GM19395 (cell line): ENCODE measurements at regions not wholly inside any gene's neighbourhood (a gene's known extent, or its start where the extent isn't known, plus 50 kb on each side); places are given as distances from the start of the nearest gene placed in this dataset.

Source experiments
- ATAC-seq: cut with Tn5 transposase; IDR thresholded peaks from one replicate; pipeline ENCODE4 v1.9.1; 2021; ENCODE audit warnings: mild to moderate bottlenecking, moderate library complexity; ENCODE audit not compliant: unreplicated experiment

- no peak for ATAC-seq
These were observed 486.4 kb downstream of the NPIPA7 start for GRCh38 chr16:16865374-16865773.

GRCh38 chr16:16867973-16868372 is 489.0 kb downstream of the NPIPA7 start:
- no peak for ATAC-seq

GRCh38 chr16:16868727-16869126 is 489.8 kb downstream of the NPIPA7 start:
- ATAC-seq = no peak

- ATAC-seq = no peak
These were observed 490.8 kb downstream of the NPIPA7 start for GRCh38 chr16:16869746-16870145.

- no peak for ATAC-seq
These were observed 492.3 kb downstream of the NPIPA7 start for GRCh38 chr16:16871196-16871595.

GRCh38 chr16:16877061-16877460 is 498.1 kb downstream of the NPIPA7 start:
- no peak for ATAC-seq

GRCh38 chr16:16879567-16880251 is 500.8 kb downstream of the NPIPA7 start:
- ATAC-seq = no peak

GRCh38 chr16:16881814-16882213 is 502.9 kb downstream of the NPIPA7 start:
- ATAC-seq = no peak

GRCh38 chr16:16882766-16883165 is 503.8 kb downstream of the NPIPA7 start:
- no peak for ATAC-seq

GRCh38 chr16:16884451-16884850 is 505.5 kb downstream of the NPIPA7 start:
- no peak for ATAC-seq

- no peak for ATAC-seq
These were observed 508.3 kb downstream of the NPIPA7 start for GRCh38 chr16:16887193-16887592.

- ATAC-seq = no peak
These were observed 512.0 kb downstream of the NPIPA7 start for GRCh38 chr16:16890964-16891363.

GRCh38 chr16:16904601-16905000 is 525.7 kb downstream of the NPIPA7 start:
- ATAC-seq = no peak

- no peak for ATAC-seq
These were observed 526.9 kb downstream of the NPIPA7 start for GRCh38 chr16:16905850-16906249.

GRCh38 chr16:16907089-16907488 is 528.1 kb downstream of the NPIPA7 start:
- ATAC-seq = no peak

- no peak for ATAC-seq
These were observed 529.1 kb downstream of the NPIPA7 start for GRCh38 chr16:16908077-16908476.

GRCh38 chr16:16909126-16909525 is 530.2 kb downstream of the NPIPA7 start:
- ATAC-seq = no peak

GRCh38 chr16:16910666-16911065 is 531.7 kb downstream of the NPIPA7 start:
- ATAC-seq = no peak

GRCh38 chr16:16915771-16916170 is 536.8 kb downstream of the NPIPA7 start:
- no peak for ATAC-seq

GRCh38 chr16:16917191-16917785 is 538.3 kb downstream of the NPIPA7 start:
- ATAC-seq = no peak

GRCh38 chr16:16923479-16923878 is 544.5 kb downstream of the NPIPA7 start:
- ATAC-seq = no peak

- no peak for ATAC-seq
These were observed 545.7 kb downstream of the NPIPA7 start for GRCh38 chr16:16924613-16925012.

- ATAC-seq = no peak
These were observed 545.3 kb downstream of the XYLT1 start for GRCh38 chr16:16925432-16925831.
